ENCODE measurements at regions not wholly inside any gene's neighbourhood (a gene's known extent, or its start where the extent isn't known, plus 50 kb on each side); places are given as distances from the start of the nearest gene placed in this dataset.

DNA sequence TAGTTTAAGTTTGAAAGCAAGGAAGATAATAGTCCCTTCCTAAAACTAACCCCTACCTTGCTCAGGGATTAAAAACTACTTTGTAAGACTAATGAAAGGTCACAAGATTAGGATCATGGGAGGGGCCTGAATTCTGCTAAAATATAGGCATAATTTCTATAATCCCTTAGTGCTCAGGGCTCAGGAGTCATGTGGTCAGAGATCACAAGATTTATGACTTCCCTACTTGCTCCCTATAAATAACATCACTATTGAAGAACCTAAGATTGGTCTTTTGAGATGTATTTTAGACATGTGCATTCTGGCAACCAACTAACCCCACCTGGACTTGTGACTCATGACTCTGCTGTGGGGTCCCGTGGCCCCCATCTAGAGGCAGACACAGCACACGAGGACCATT, 81.1 kb downstream of the STMND1 start:
- DNase-seq (ENCODE audit: low read depth) = no peak
- TF ChIP-seq, protein P1, sequence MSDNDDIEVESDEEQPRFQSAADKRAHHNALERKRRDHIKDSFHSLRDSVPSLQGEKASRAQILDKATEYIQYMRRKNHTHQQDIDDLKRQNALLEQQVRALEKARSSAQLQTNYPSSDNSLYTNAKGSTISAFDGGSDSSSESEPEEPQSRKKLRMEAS (IDR thresholded peaks at IDR 0.05; ENCODE audit: low read depth, low read length) = no peak
- TF ChIP-seq POLR2A (IDR thresholded peaks at IDR 0.05; ENCODE audit: extremely low read depth, insufficient read length) (no peak), MYC (IDR thresholded peaks at IDR 0.05; ENCODE audit: low read depth, low read length) (no peak)
- TF ChIP-seq, protein P2, sequence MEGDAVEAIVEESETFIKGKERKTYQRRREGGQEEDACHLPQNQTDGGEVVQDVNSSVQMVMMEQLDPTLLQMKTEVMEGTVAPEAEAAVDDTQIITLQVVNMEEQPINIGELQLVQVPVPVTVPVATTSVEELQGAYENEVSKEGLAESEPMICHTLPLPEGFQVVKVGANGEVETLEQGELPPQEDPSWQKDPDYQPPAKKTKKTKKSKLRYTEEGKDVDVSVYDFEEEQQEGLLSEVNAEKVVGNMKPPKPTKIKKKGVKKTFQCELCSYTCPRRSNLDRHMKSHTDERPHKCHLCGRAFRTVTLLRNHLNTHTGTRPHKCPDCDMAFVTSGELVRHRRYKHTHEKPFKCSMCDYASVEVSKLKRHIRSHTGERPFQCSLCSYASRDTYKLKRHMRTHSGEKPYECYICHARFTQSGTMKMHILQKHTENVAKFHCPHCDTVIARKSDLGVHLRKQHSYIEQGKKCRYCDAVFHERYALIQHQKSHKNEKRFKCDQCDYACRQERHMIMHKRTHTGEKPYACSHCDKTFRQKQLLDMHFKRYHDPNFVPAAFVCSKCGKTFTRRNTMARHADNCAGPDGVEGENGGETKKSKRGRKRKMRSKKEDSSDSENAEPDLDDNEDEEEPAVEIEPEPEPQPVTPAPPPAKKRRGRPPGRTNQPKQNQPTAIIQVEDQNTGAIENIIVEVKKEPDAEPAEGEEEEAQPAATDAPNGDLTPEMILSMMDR (IDR thresholded peaks at IDR 0.05; ENCODE audit: low read depth, low read length) = no peak
- no peak overlapping the region for H3K4me3 ChIP-seq (ENCODE audit: low read depth, low read length)

DNA sequence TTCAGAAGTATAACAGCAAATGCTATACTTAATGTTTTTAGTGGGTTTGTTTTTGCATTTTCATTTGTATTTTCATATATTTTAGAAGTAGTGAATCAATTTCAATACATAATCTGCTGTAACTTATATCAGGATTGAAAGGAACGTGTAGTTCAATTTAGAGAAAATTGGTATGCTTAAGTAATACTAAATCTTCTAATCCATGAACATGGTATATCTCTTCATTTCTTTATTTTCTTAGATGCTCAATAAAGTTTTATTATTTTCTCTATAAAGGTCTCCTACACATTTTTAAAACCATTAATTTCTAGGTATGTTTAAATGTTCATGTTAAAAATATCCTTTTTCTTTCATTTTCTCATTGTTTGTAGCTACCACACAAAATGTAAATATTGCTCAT, 85.1 kb downstream of the STMND1 start:
- TF ChIP-seq MYC (IDR thresholded peaks at IDR 0.05; ENCODE audit: low read depth, low read length) = no peak
- no peak for TF ChIP-seq POLR2A (IDR thresholded peaks at IDR 0.05; ENCODE audit: extremely low read depth, insufficient read length)
- TF ChIP-seq, protein P2 (IDR thresholded peaks at IDR 0.05; ENCODE audit: low read depth, low read length) = no peak
- TF ChIP-seq, protein P1 (IDR thresholded peaks at IDR 0.05; ENCODE audit: low read depth, low read length) = no peak
- no peak overlapping the region for H3K4me3 ChIP-seq (ENCODE audit: low read depth, low read length)
- no peak for DNase-seq (ENCODE audit: low read depth)

DNA sequence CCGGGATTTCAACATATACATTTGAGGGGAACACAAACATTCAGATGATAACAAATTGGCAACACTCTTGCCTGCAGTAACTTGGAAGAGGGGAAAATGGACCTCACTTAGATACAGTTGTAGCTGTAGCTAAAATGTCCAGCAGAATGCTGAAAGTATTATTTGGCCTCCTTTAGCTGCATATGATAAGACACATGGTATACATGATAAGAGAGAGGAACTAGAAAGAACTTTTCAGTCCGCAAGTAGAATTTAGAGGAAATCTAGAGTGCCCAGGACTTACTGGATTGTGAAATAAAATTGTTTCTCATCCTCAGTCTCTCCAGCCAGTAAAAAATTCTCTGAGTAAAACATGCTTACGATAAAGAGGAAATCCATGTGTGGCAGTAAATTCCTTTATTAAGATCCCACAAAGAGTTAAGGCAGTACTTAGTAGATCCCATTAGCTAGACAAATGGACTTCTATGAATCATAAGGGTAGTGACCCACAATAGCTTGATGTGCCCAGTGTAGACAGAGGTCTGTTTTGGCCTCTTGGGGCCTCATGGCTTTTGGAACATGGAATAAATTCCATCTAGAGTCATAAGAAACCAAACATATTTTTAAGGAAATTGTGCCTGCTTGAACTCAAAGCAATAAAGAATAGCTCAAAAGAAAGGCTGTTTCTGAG, 87.9 kb upstream of the RBM24 start:
- TF ChIP-seq, protein P2 (IDR thresholded peaks at IDR 0.05; ENCODE audit: low read depth, low read length) = no peak
- no peak for TF ChIP-seq MYC (IDR thresholded peaks at IDR 0.05; ENCODE audit: low read depth, low read length)
- no peak for TF ChIP-seq POLR2A (IDR thresholded peaks at IDR 0.05; ENCODE audit: extremely low read depth, insufficient read length)
- TF ChIP-seq, protein P1 (IDR thresholded peaks at IDR 0.05; ENCODE audit: low read depth, low read length) = no peak
- no peak overlapping the region for H3K4me3 ChIP-seq (ENCODE audit: low read depth, low read length)
- DNase-seq (ENCODE audit: low read depth) = no peak

DNA sequence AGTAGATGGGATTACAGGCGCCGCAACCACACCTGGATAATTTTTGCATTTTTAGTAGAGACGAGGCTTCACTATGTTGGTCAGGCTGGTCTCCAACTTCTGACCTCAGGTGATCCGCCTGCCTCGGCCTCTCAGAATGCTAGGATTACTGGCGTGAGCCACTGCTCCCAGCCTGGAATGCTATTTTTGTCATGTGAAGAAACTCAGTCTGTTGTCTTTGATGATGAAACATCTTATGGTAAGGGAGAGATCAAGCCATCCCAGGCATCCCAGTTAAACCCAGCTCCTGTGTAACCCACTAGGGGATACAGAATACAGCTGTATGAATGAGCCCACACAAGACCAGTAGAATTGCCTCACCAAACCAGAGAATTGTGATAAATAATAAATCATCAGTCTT, 83.6 kb upstream of the RBM24 start:
- H3K4me3 ChIP-seq (ENCODE audit: low read depth, low read length) = no peak overlapping the region
- TF ChIP-seq, protein P2 (IDR thresholded peaks at IDR 0.05; ENCODE audit: low read depth, low read length) = no peak
- no peak for TF ChIP-seq POLR2A (IDR thresholded peaks at IDR 0.05; ENCODE audit: extremely low read depth, insufficient read length)
- no peak for DNase-seq (ENCODE audit: low read depth)

DNA sequence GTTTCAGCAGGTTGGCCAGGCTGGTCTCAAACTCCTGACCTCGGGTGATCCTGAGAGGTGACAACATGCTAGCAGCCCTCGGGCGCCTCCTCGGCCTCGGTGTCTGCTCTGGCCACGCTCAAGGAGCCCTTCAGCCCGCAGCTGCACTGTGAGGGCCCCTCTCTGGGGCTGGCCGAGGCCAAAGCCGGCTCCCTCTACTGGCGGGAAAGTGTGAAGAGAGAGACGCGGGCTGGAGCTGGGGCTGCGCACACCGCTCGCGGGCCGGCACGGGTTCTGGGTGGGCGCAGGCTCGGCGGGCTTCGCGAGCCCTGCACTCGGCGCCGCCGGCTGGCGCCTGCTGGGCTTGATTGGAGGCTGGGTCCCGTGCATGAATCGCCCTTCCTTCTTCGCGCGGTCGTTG, 80.8 kb upstream of the RBM24 start:
- no peak overlapping the region for H3K4me3 ChIP-seq (ENCODE audit: low read depth, low read length)
- DNase-seq (ENCODE audit: low read depth) = no peak
- TF ChIP-seq POLR2A (IDR thresholded peaks at IDR 0.05; ENCODE audit: extremely low read depth, insufficient read length) (no peak), MYC (IDR thresholded peaks at IDR 0.05; ENCODE audit: low read depth, low read length) (no peak)
- TF ChIP-seq, protein P2 (IDR thresholded peaks at IDR 0.05; ENCODE audit: low read depth, low read length) = no peak
- TF ChIP-seq, protein P1 (IDR thresholded peaks at IDR 0.05; ENCODE audit: low read depth, low read length) = no peak

DNA sequence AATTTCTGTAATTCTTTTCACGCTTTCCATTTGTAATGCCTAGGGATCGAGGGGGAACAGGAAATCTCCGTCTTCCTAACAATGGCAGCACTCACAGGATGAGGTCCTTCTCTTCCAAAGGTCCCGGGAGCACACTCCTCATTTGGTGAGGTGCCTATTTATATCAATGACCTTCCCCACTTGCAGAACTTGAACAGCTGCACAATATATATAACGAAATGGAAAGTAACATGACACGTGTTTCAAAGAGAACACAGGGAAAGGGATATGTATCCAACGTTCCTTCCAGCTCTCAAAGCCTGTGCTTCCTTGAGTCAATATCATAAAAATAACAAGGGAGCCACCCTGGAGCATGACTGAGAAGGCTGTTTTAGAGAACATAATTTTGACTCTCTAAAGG, 78.6 kb upstream of the RBM24 start:
- DNase-seq (ENCODE audit: low read depth) = no peak
- TF ChIP-seq MYC (IDR thresholded peaks at IDR 0.05; ENCODE audit: low read depth, low read length) = no peak
- TF ChIP-seq, protein P2 (IDR thresholded peaks at IDR 0.05; ENCODE audit: low read depth, low read length) = no peak
- TF ChIP-seq, protein P1 (IDR thresholded peaks at IDR 0.05; ENCODE audit: low read depth, low read length) = no peak
- no peak for TF ChIP-seq POLR2A (IDR thresholded peaks at IDR 0.05; ENCODE audit: extremely low read depth, insufficient read length)

More for the DNA sequence above, 78.6 kb upstream of the RBM24 start:
- H3K4me3 ChIP-seq (ENCODE audit: low read depth, low read length) = no peak overlapping the region

All from NB4 (cell line).